HuH-7.5 (cell line): ENCODE measurements at regions not wholly inside any gene's neighbourhood (a gene's known extent, or its start where the extent isn't known, plus 50 kb on each side); places are given as distances from the start of the nearest gene placed in this dataset.
"Not testable (repeated sequence)": the region's sequence is repeated elsewhere in the genome, so short reads cannot be mapped to it uniquely, and the experiment has no call there.

Experiments
- DNase-seq: peaks from one replicate; pipeline ENCODE4 v3.0.0; 2011; ENCODE audit warnings: low spot score

DNA sequence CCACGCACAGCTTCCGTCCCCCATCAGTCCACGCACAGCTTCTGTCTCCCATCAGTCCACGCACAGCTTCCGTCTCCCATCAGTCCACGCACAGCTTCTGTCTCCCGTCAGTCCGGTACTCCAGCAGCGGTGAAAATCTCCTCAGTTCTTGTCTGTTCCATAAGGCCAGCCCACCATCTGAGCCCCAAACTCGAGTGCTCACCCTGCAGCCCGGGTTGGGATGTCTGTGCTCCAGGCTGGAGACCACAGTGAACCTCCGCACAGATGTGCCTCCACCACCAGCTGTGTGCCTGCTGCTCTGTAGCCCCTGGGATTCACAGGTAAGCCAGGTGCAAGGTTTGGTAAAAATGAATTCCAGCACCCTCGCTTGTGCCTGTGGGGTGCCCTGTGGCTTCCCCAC, 258.6 kb downstream of the NPHP4 start:
- no peak for DNase-seq

DNA sequence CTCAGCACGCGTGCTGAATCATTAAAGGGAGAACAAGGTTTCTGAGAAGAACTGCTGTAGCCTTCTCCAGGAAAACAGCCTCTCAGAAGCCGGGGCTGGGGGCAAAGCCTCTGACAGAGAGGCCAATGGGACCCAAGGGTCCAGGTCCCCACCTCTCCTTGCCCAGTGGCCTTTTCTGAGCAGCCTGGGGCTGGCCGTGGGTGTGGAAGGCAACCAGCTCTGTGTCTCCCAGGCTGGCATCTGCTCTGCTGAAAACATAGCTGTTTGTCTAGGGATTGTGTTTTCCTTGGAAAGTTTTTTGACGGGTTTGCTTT, 261.2 kb downstream of the NPHP4 start:
- DNase-seq: no peak

DNA sequence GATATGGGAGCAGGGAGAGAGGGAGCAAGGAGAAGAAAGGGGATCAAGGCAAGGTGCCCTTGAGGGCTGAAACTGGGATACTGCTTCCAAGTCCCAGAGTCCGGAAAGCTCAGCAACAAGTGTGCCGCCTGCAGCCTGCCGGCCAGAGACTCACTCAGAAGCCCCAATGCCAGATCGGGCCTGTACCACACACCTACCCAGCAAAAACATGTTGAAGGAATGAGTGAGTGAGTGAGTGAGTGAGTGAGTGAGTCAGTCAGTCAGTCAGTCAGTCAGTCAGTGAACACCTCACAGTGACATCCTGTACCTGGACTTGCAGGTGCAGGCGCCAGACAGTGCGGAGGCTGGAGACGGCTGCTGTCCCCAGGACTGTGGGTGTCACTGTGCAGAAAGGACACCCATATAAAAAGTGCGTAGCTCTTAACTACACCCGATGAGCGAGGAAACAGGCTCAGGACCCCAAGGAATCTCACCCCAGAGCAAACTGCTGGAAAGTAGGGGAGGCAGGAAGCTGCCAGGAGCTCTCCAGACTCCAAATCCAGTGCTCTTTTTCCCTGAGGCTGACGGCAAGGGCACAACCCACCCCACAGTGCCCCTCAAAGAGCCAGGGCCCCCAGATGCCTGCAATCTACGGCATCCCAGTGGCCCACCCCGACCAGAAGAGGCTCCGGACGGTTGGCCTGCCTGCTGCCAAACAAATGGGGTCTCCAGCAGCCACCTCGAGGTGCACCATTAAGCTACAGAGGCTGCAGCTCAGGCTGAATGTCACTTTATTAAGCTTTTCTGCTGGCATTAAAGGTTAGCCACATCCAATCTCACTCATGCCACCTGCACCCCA, 261.7 kb downstream of the NPHP4 start:
- DNase-seq: no peak

DNA sequence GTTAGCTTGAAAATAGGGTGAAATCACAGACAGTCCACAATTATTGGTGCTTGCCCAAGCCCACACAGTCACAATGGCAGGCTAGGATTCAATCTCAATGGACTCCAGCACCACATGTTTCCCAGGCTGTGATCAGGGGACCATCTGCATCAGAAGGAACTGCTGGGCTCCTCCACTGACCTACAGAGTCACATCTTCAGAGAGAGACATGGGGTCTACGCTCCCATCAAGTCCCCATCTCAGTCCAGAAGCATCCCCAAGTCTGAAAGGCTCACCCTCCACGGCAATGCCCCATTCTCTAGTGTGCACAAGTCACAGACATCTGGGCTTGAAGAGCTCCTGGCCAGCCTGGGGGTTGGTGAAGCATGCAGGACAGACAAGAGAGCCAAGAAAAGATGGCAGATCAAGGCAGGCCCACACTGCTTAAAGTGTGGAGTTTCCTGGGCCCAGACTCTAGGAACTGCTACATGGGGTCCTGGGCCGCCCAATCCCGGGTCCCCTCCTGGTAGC, 262.5 kb downstream of the NPHP4 start:
- DNase-seq: no peak

DNA sequence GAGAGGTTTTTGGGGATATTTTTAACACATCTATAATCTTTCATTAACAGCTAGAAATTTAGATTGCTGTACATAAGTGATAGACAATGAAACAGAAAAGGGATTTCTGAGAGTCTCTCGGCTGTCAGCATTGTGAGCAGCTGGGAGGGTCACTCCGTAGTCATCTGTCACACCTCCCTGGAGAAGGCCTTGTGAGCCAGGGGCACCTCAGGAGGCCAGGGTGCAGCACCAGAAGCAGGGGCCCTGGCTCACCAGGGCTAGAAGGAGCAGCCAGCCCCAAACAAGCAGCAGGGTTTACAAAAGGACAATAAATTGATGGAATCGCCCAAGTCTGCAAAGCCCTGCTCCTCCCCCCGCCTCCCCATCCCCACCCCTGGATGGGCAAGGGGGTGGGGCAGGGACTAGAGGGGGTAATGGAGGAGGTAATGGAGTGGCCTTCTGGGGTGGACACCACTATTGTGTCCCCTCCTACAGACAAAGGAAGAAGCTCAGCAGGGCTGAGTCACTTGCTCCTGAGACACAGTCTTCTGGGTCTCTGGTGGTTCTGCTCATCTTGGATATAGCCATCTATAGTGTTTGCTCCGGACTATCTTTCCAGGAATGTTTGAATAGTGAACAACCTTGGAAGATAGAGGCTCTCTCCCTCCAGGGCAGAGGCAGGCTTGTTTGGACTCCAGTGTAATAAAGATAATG, 263.4 kb downstream of the NPHP4 start:
- DNase-seq: no peak

DNA sequence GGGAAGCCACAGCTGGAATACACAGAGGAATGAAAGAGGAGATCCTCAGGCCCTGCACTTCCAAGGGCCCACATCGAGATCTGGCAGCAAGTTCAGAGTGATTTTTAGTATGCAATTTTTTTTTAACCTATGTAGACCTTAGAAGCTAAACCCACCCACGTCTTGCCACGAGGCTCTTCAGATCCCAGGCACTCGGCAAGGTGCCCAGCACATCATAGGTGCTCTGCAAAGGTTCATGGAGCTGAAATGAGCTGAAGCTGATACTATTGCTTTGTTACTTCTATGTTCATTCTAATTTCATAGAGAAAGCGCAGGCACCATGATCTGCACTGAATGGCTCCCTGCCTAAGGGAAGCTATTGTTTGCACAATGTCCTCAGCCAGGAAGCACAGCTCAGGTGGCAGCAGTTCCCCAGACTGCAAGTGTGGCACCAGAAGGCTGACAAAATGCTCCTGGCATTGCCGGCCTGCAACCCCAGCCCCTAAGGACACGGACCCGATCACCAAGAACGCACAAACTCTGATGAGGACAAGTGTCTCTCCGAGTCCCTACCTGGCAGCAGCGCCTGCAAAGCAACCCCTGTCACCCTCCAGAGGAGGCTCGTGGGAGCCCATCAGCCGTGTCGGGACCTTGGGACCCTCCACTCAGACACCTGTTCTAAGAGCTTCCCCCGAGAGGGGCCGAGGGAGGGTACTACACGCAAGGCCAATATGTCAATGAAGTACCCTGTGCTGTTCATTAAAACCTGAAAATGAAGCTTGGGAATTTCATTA, 264.2 kb downstream of the NPHP4 start:
- DNase-seq: no peak

DNA sequence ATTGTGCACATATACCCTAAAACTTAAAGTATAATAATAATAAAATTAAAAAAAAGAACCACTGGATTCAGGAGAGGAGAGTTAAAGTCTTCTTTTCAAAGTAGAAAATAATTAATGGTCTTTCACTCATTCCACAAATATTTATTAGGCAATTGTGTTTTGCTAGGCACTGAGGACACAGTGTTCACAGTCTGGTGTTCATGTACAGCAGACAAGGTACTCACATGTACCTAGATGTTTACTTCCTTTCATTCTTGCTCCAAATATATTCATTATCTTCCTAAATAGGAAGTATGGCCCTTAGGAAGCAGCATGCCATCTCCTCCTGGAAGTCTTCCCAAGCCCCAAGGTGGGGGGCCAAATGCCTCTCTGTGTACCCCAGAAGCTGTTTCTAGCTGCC, 265.0 kb downstream of the NPHP4 start:
- DNase-seq: no peak

DNA sequence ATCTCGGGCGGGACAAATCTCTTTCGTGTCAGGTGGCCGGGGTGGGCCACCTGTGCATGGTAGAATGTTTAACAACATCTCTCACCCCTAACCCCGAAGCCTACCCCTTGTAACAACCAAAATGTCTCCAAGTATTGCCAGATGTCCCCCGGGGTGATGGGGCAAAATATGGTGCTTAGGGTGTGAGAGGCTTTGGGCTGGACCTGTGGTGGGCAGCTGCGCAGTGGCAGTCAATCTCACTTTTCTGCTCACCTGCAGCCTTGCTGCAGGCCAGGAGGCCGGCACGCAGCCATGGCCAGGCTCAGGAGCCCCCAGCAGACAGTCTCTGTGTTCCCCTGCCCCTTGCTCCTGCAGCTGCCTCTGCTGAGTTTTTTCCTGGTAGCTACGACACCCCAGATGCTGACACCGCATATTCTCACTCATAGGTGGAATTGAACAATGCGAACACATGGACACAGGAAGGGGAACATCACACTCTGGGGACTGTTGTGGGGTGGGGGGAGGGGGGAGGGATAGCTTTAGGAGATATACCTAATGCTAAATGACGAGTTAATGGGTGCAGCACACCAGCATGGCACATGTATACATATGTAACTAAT, 265.5 kb downstream of the NPHP4 start:
- not testable (repeated sequence) for DNase-seq

DNA sequence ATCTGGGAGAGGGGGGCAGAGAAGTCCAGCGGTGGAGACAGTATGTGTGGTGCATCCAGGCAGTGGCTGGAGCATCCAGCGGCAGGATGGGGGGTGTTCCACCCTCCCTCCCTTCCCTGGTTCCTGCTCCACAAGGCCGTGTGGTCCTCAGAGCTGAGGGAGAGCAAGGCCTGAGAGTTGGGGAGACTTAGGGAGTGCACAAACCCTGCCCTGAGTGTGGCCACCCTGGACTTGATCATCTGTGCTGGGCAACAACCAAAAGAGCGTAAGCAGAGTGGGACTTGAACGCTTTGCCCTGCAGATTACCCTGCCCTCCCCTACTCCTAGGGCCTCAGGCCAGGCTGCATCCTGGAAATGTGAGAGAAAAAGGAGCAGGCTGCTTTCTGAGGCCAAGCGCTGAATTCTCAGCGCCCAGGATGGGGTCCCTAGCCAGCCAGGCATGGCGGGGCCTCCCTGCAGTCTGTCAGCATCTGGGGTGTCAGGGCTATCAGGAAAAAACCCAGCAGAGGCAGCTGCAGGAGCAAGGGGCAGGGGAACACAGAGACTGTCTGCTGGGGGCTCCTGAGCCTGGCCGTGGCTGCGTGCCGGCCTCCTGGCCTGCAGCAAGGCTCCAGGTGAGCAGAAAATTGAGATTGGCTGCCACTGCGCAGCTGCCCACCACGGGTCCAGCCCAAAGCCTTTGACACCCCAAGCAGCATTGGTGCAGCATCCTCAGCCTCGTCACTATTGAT, 266.2 kb downstream of the NPHP4 start:
- no peak for DNase-seq

DNA sequence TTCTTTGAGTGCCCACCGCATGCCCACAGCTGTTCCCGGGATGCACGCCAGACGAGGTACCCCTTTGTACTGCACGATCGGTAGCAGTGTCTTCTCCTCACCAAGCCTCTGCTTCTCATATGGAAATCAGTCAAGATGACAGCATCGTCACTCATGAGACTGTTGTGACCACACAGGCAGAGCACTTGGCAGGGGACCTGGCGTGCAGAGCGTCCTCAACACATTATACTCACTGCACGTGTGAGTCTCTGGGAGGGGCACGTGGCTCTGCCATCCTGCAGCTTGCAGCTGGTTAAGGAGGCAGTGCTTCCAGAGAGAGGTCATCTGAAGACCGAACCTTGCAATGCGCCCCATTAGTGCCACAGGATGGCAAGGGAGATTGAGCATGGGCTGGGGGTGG, 266.8 kb downstream of the NPHP4 start:
- DNase-seq: no peak

DNA sequence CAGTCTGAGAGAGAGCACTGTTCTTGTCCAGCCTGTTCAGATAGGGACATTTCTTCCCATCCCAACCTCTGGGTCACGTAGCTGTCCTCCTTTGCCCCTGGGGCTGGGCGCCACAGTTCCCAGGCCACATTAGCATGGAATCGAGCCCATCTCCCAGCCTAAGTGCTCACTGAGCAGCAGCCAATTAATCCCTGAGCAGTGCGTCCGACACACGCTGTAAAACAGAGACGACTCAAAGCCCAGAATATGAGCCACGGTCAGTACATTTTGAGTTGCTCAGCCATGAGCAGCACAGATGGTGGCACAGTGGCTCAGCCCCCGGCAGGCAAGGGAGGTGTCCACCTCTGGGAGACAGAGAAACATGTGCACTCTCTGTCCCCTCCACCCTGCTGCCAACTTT, 267.4 kb downstream of the NPHP4 start:
- no peak for DNase-seq

DNA sequence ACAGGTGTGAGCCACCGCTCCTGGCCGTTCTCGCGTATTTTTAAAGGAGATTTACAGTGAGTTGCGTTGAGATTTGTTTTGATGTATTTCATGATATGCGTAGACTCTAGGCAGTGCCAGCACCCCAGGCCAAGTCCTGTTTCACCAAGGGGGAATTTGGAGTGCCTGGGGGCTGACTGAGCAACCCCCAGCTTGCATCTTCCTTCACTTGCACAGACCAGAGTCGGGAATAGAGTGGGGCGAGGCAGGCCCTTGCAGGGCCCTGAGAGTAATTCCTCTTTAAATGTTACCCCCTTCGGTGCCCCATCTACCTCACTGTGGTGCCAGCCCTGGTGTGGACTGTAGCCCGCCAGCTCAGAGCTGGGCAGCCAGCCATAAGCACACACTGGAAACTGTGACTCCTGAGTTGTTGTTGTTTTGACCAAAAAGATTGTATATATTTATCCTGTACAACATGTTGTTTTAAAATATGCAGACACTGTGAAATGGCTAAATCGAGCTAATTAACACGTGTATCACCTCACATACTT, 269.5 kb downstream of the NPHP4 start:
- DNase-seq: no peak

DNA sequence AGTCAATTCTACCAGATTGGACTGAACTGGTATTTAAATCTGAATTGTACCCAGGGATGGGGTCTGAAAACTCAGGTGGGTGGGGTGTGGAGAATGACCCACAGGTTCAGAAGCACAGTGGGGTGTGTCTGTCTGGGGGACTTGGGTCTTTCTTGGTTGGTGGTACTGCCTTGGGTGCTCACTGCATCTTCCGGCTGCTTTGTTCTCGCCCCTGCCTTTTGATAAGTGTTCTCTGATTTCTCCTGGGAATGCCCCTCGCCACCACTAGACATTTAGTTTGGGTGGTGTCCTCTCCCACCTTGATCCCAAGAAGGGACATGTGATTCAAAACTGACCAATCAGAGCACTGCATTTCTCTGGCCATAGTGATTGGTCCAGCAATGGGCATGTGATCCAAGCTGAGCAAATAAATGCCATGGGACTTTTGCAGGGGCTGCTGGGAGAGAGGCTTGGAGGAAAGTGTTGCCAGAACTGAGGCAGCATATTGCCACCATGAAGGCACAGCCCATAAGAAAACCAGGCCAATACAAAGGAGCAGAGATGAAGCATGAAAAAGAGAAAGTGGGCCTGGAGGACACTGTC, 270.5 kb downstream of the NPHP4 start:
- DNase-seq: no peak

DNA sequence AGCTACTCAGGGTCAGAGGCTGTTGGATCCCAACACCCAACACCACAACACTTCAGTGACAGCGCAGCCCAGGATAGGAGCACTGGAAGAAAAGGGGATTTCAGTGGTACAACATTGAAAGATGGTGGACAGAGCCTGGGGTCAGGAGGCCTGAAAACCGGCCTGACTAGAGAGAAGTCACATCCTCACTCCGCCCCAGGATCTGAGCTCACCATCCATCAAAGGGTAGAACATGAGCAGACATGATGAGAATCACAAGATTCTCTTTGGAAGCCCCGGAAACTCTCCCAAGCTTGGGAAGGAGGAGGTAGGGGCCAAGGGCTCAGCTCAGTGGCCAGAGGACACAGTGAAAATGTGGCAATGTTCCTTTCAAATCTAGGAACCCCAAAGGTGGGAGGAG, 271.3 kb downstream of the NPHP4 start:
- no peak for DNase-seq

DNA sequence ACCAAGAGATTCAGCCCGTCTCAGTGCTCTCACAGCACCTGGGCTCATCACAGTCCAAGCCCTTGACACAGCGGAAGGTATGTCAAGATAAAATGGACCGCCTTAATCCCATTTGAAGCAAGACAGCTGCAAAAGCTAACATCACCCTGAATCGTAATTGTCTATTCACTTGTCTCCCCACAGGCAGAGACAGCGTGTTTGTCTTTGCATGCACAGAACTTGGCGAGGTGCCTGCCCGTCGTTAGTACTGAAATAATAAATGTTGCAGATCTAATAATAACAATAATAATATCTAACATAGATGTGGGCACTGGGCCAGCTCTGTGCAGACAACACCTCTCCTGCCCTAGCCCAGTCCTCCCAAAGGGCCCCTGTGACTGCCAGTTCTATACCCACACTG, 271.7 kb downstream of the NPHP4 start:
- no peak for DNase-seq

DNA sequence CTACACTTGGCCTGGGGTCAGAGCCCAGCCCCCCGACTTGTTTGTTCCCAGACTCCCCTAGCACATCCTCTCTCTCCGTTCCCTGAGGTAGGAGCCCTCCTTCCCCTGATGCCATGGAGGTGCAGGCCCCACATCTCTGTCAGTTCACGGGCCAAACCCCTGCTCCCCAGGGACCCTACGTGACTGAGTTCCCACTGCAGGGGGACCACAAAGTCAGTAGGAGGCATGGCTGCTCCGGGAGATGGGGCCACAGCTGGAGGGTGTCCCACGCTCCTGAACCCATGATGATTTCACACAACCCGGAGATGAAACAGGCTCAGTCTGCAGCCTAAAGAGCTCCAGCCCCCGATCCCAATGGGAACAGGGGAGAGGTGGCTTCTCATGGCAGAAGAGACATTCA, 272.2 kb downstream of the NPHP4 start:
- DNase-seq: no peak

DNA sequence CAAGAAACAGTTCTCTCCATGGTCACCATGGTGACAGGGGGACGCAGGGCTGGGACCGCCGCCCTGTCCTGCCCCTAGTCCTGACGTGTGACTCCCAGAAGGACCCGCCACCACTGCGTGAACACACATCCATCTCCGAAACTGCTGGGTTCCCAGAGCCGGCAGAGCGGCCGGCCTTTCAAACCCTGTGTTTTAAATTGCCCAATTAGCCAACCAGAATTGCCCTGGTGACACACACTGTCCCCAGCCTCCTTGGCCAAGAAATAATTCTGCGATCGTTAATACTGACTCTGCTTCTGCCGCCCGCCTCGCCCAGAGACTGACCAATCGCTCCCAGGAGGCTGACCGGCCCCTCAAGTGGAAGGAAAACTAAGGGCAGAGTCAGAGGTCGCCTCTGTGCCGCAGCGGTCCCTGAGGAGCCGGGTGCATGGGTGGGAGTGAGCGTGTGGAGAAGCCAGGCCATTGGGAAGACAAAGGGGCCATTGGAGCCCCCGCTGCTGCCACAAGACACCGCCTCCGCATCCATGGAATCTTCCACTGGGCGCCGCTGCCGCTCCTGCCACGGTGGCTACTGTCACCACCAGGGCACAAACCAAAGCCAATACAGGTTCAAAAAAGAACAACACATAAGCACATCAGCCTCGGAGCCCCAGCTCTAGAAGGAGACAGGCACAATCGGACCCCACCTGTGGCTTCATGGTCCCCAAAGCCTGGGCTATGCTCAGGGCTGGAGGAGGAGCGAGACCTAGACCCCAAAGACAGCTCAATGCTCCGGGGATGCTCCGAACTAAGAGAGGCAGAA, 273.2 kb downstream of the NPHP4 start:
- DNase-seq: no peak

DNA sequence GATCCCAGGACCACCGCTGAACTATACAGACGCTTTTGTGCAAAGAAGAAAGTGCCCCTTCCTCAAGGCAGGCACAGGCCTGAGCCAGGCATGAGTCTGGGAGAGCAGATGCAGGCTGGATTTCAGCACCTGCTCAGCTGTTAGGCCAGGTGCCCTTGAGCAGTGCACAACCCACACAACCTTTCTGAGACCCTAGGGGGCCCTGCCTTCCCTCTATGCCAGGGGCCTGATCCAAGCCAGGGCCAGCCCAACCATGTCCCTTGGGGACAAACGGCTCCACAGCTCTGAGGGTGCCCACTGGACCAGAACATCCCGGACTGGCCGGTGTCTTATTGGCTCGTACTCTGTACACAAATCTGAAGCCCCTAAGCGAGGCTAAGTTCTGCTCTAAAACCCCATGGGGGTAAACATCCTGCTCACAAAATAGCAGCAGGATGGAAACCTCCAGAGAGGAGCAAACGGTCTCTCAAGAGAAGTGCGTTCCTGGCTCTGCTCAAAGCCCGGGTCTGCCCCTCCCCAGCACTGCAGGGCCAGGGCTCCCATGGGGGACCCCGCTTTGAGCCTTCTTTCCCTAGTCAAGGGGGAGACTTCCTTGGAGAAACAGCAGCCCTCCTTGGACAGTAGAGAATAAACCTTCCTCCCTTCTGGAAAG, 275.1 kb downstream of the NPHP4 start:
- DNase-seq: no peak

DNA sequence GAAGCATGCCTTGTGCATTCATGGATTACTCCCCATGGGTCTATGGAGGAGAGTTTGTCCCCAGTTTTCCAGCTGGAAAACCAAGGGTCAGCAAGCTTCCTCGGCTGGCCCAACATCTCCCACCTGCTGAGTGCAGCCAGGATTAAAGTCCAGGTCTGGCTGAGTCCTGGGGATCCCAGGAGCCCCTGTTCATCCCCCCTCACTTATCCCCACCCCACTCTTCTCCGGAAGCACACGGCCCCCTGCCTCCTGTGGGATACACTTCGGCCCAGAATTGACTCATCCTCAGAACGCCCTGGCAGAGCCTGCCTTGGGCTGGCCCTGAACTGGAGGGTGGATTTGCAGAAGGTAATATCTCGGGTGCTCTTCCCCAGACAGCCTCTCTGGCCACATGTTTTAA, 276.1 kb downstream of the NPHP4 start:
- no peak for DNase-seq
